Mesenchymal stem cell (in vitro differentiated cells and primary cell): ENCODE measurements at regions not wholly inside any gene's neighbourhood (a gene's known extent, or its start where the extent isn't known, plus 50 kb on each side); places are given as distances from the start of the nearest gene placed in this dataset.

Experiments
- DNase-seq: peaks from one replicate; pipeline ENCODE4 v3.0.0-alpha.2; 2013
- H2AFZ ChIP-seq: one replicate; pipeline ENCODE4 v1.6.1; 2013; ENCODE audit warnings: low read depth, mild to moderate bottlenecking, control low read depth, inconsistent platforms, low read length, moderate library complexity
- H2AK5ac ChIP-seq: 2 replicates; pipeline ENCODE4 v1.6.1; 2013; ENCODE audit warnings: low read length, moderate library complexity, mild to moderate bottlenecking, inconsistent platforms; ENCODE audit not compliant: severe bottlenecking
- H2BK120ac ChIP-seq: one replicate; pipeline ENCODE4 v1.6.1; 2013; ENCODE audit warnings: low read depth, mild to moderate bottlenecking, inconsistent platforms, low read length, moderate library complexity
- H2BK12ac ChIP-seq, 2 experiments: one replicate each; pipeline ENCODE4 v1.6.1; 2013; ENCODE audit warnings: inconsistent platforms in 2 of 2, low read length in 2 of 2, mild to moderate bottlenecking in 2 of 2, moderate library complexity in 2 of 2, control low read depth in 1 of 2
- H2BK15ac ChIP-seq: one replicate; pipeline ENCODE4 v1.6.1; 2013; ENCODE audit warnings: mild to moderate bottlenecking, low read depth, inconsistent platforms; ENCODE audit not compliant: poor library complexity, severe bottlenecking
- H2BK5ac ChIP-seq: 2 replicates; pipeline ENCODE4 v1.6.1; 2013; ENCODE audit warnings: low read depth, mild to moderate bottlenecking, low read length, control low read depth, inconsistent platforms; ENCODE audit not compliant: poor library complexity, severe bottlenecking
- H3K14ac ChIP-seq, 2 experiments: one replicate each; pipeline ENCODE4 v1.6.1; 2013; ENCODE audit warnings: inconsistent platforms in 2 of 2, low read length in 2 of 2, control low read depth in 1 of 2, mild to moderate bottlenecking in 1 of 2, moderate library complexity in 1 of 2
- H3K18ac ChIP-seq, 2 experiments: one replicate each; pipeline ENCODE4 v1.6.1; 2013; ENCODE audit warnings: inconsistent platforms in 2 of 2, low read length in 2 of 2, control low read depth in 1 of 2, low read depth in 1 of 2, mild to moderate bottlenecking in 1 of 2
- H3K23ac ChIP-seq, 2 experiments: one replicate each; pipeline ENCODE4 v1.6.1; 2013; ENCODE audit warnings: inconsistent platforms in 2 of 2, low read length in 2 of 2, mild to moderate bottlenecking in 2 of 2, moderate library complexity in 2 of 2, control low read depth in 1 of 2
- H3K27ac ChIP-seq: 2 replicates; pipeline ENCODE4 v1.5.1; 2013; ENCODE audit warnings: mild to moderate bottlenecking, moderate library complexity, low read length, control low read depth, inconsistent platforms; ENCODE audit not compliant: poor library complexity, severe bottlenecking
- H3K27me3 ChIP-seq, 2 experiments: 2 replicates each; pipeline versions ENCODE4 v1.6.1 to v1.7.0; 2013; ENCODE audit warnings: low read length in 2 of 2, mild to moderate bottlenecking in 2 of 2, moderate library complexity in 2 of 2, control low read depth in 1 of 2, inconsistent platforms in 1 of 2; ENCODE audit not compliant: control insufficient read depth in 1 of 2, insufficient read depth in 1 of 2
- H3K36me3 ChIP-seq, 2 experiments: 2 replicates each; pipeline versions ENCODE4 v1.6.1 to v1.7.0; 2013; ENCODE audit warnings: low read length in 2 of 2, control low read depth in 1 of 2, inconsistent platforms in 1 of 2, low read depth in 1 of 2, mild to moderate bottlenecking in 1 of 2; ENCODE audit not compliant: insufficient read depth in 2 of 2, control insufficient read depth in 1 of 2
- H3K4ac ChIP-seq, 2 experiments: one replicate each; pipeline ENCODE4 v1.6.1; 2013; ENCODE audit warnings: inconsistent platforms in 2 of 2, low read length in 2 of 2, mild to moderate bottlenecking in 2 of 2, moderate library complexity in 2 of 2, control low read depth in 1 of 2, low read depth in 1 of 2
- H3K4me1 ChIP-seq: 2 replicates; pipeline ENCODE4 v1.6.1; 2013; ENCODE audit warnings: low read depth, low read length, control low read depth; ENCODE audit not compliant: control insufficient read depth, insufficient read depth
- H3K4me2 ChIP-seq: 2 replicates; pipeline ENCODE4 v1.6.1; 2013; ENCODE audit warnings: low read length, mild to moderate bottlenecking, inconsistent platforms; ENCODE audit not compliant: poor library complexity, severe bottlenecking
- H3K4me3 ChIP-seq, 2 experiments: 2 replicates each; pipeline versions ENCODE4 v1.5.1 to v1.7.0; 2013; ENCODE audit warnings: low read length in 2 of 2, mild to moderate bottlenecking in 2 of 2, control low read depth in 1 of 2, low read depth in 1 of 2; ENCODE audit not compliant: insufficient read depth in 1 of 2
- H3K79me1 ChIP-seq: replicated peaks from 2 replicates; pipeline ENCODE4 v1.6.1; 2013; ENCODE audit warnings: mild to moderate bottlenecking, control low read depth, low read length, inconsistent platforms; ENCODE audit not compliant: poor library complexity, severe bottlenecking
- H3K9ac ChIP-seq: 2 replicates; pipeline ENCODE4 v1.7.0; 2013; ENCODE audit warnings: mild to moderate bottlenecking, low read length, moderate library complexity
- H3K9me3 ChIP-seq: 2 replicates; pipeline ENCODE4 v1.7.0; 2013; ENCODE audit warnings: mild to moderate bottlenecking, low read length; ENCODE audit not compliant: control insufficient read depth
- H4K8ac ChIP-seq: one replicate; pipeline ENCODE4 v1.6.1; 2013; ENCODE audit warnings: inconsistent platforms, mild to moderate bottlenecking, low read length, moderate library complexity
- H4K91ac ChIP-seq: one replicate; pipeline ENCODE4 v1.6.1; 2013; ENCODE audit warnings: mild to moderate bottlenecking, low read length, inconsistent platforms
- WGBS: methylation state at CpG from one replicate; pipeline ENCODE4 v1.1.7; 2013; ENCODE audit warnings: mixed read lengths; 5-methylcytosine and 5-hydroxymethylcytosine counted together

GRCh38 chr4:22921936-22922335 is 229.2 kb downstream of the GBA3 start:
- no peak overlapping the region for H3K14ac ChIP-seq
- no peaks in the 10 kb centered on the region for H3K36me3 ChIP-seq
- no peak overlapping the region for H2BK12ac ChIP-seq
- no peak overlapping the region for H3K4ac ChIP-seq
- H3K4me2 ChIP-seq, result no peak overlapping the region
- H2BK15ac ChIP-seq, result no peak overlapping the region
- H3K23ac ChIP-seq, result no peak overlapping the region
- no peak overlapping the region for H2AK5ac ChIP-seq
- H3K9ac ChIP-seq, result no peak overlapping the region
- no peak overlapping the region for H2BK120ac ChIP-seq
- no peak overlapping the region for H2BK5ac ChIP-seq
- no peak overlapping the region for H3K18ac ChIP-seq
- no peak overlapping the region for H4K91ac ChIP-seq
- H2AFZ ChIP-seq, result no peak overlapping the region
- no peak overlapping the region for H3K27ac ChIP-seq
- no peaks in the 10 kb centered on the region for H3K79me1 ChIP-seq
- H3K27me3 ChIP-seq, result no peaks in the 10 kb centered on the region
- no peak overlapping the region for H4K8ac ChIP-seq
- no peak for DNase-seq
- H3K4me3 ChIP-seq, result no peak overlapping the region
- H3K4me1 ChIP-seq, result no peaks in the 10 kb centered on the region
- WGBS, result 60% methylated on average over 3 of the region's 5 CpGs
- peaks cover 4% of the 10 kb centered on the region for H3K9me3 ChIP-seq

GRCh38 chr4:22911285-22911684 is 218.5 kb downstream of the GBA3 start:
- H3K27ac ChIP-seq, result no peak overlapping the region
- no peaks in the 10 kb centered on the region for H3K27me3 ChIP-seq
- no peak overlapping the region for H3K4me3 ChIP-seq
- no peak overlapping the region for H3K9ac ChIP-seq
- H3K4ac ChIP-seq, result no peak overlapping the region
- no peak overlapping the region for H2BK15ac ChIP-seq
- no peaks in the 10 kb centered on the region for H3K4me1 ChIP-seq
- no peak overlapping the region for H3K23ac ChIP-seq
- no peak for DNase-seq
- H2BK5ac ChIP-seq, result no peak overlapping the region
- H2AFZ ChIP-seq, result no peak overlapping the region
- no peaks in the 10 kb centered on the region for H3K79me1 ChIP-seq
- no peaks in the 10 kb centered on the region for H3K36me3 ChIP-seq
- H2AK5ac ChIP-seq, result no peak overlapping the region
- no peak overlapping the region for H2BK12ac ChIP-seq
- no peak overlapping the region for H3K14ac ChIP-seq
- H3K4me2 ChIP-seq, result no peak overlapping the region
- no peaks in the 10 kb centered on the region for H3K9me3 ChIP-seq
- no peak overlapping the region for H3K18ac ChIP-seq
- no peak overlapping the region for H2BK120ac ChIP-seq
- no peak overlapping the region for H4K91ac ChIP-seq
- no peak overlapping the region for H4K8ac ChIP-seq

- WGBS, result 33% methylated on average over 2 of the region's 2 CpGs
- H3K27me3 ChIP-seq, result no peaks in the 10 kb centered on the region
- no peaks in the 10 kb centered on the region for H3K36me3 ChIP-seq
- H3K4me2 ChIP-seq, result no peak overlapping the region
- no peak overlapping the region for H2BK120ac ChIP-seq
- H4K8ac ChIP-seq, result no peak overlapping the region
- no peak overlapping the region for H3K18ac ChIP-seq
- H2BK5ac ChIP-seq, result no peak overlapping the region
- H2AFZ ChIP-seq, result no peak overlapping the region
- H3K14ac ChIP-seq, result no peak overlapping the region
- no peak overlapping the region for H2BK12ac ChIP-seq
- DNase-seq, result no peak
- no peak overlapping the region for H3K23ac ChIP-seq
- H4K91ac ChIP-seq, result no peak overlapping the region
- no peaks in the 10 kb centered on the region for H3K4me1 ChIP-seq
- H2BK15ac ChIP-seq, result no peak overlapping the region
- H3K4ac ChIP-seq, result no peak overlapping the region
- H3K9me3 ChIP-seq, result no peaks in the 10 kb centered on the region
- H3K4me3 ChIP-seq, result no peak overlapping the region
- no peak overlapping the region for H3K27ac ChIP-seq
- no peaks in the 10 kb centered on the region for H3K79me1 ChIP-seq
- no peak overlapping the region for H3K9ac ChIP-seq
- no peak overlapping the region for H2AK5ac ChIP-seq
Measured at GRCh38 chr4:22910200-22910599, 217.5 kb downstream of the GBA3 start.

- no peak overlapping the region for H3K27ac ChIP-seq
- no peak overlapping the region for H4K8ac ChIP-seq
- H3K23ac ChIP-seq, result no peak overlapping the region
- H3K36me3 ChIP-seq, result no peaks in the 10 kb centered on the region
- H2AK5ac ChIP-seq, result no peak overlapping the region
- no peak overlapping the region for H2BK12ac ChIP-seq
- no peaks in the 10 kb centered on the region for H3K4me1 ChIP-seq
- no peaks in the 10 kb centered on the region for H3K27me3 ChIP-seq
- no peak for DNase-seq
- no peak overlapping the region for H3K4ac ChIP-seq
- no peak overlapping the region for H2BK120ac ChIP-seq
- H3K4me3 ChIP-seq, result no peak overlapping the region
- H3K4me2 ChIP-seq, result no peak overlapping the region
- H3K18ac ChIP-seq, result no peak overlapping the region
- H2BK15ac ChIP-seq, result no peak overlapping the region
- no peaks in the 10 kb centered on the region for H3K9me3 ChIP-seq
- H2AFZ ChIP-seq, result no peak overlapping the region
- no peak overlapping the region for H3K14ac ChIP-seq
- whole genome bisulfite sequencing, result 41% methylated on average over 2 of the region's 2 CpGs
- H3K9ac ChIP-seq, result no peak overlapping the region
- no peak overlapping the region for H4K91ac ChIP-seq
- H2BK5ac ChIP-seq, result no peak overlapping the region
- no peaks in the 10 kb centered on the region for H3K79me1 ChIP-seq
Measured at GRCh38 chr4:22906045-22906444, 213.3 kb downstream of the GBA3 start.
